HK-2 (cell line): ENCODE measurements at regions not wholly inside any gene's neighbourhood (a gene's known extent, or its start where the extent isn't known, plus 50 kb on each side); places are given as distances from the start of the nearest gene placed in this dataset.

Source experiments
- DNase-seq: peaks from one replicate; pipeline ENCODE4 v3.0.0-alpha.2; 2018; ENCODE audit not compliant: unreplicated experiment

GRCh38 chr2:136182315-136182714 is 64.4 kb upstream of the CXCR4 start:
- no peak for DNase-seq

GRCh38 chr2:136179602-136179975 is 61.6 kb upstream of the CXCR4 start:
- DNase-seq, result no peak

GRCh38 chr2:136178941-136179601 is 61.1 kb upstream of the CXCR4 start:
- DNase-seq, result no peak

GRCh38 chr2:136175868-136176267 is 57.9 kb upstream of the CXCR4 start:
- DNase-seq, result no peak

GRCh38 chr2:136175466-136175865 is 57.5 kb upstream of the CXCR4 start:
- no peak for DNase-seq

GRCh38 chr2:136173126-136173525 is 55.2 kb upstream of the CXCR4 start:
- no peak for DNase-seq

GRCh38 chr2:136171223-136171622 is 53.3 kb upstream of the CXCR4 start:
- no peak for DNase-seq

GRCh38 chr2:136168720-136169119 is 50.8 kb upstream of the CXCR4 start:
- no peak for DNase-seq

GRCh38 chr2:136167721-136168475 is 49.9 kb upstream of the CXCR4 start:
- DNase-seq, result no peak
